Adrenal gland (tissue), 5 donors: ENCODE measurements at regions not wholly inside any gene's neighbourhood (a gene's known extent, or its start where the extent isn't known, plus 50 kb on each side); places are given as distances from the start of the nearest gene placed in this dataset.
"Not testable (repeated sequence)": the region's sequence is repeated elsewhere in the genome, so short reads cannot be mapped to it uniquely, and the experiment has no call there.

Experiments
- POLR2A ChIP-seq, 2 donors: fragments of 450-650 bp; IDR thresholded peaks; one replicate each; pipeline ENCODE4 v1.6.1; 2017; ENCODE audit warnings: antibody characterized with exemption in 2 of 2, mild to moderate bottlenecking in 2 of 2, moderate library complexity in 1 of 2
- TF ChIP-seq, protein P1 (sequence below), 6 experiments: fragments of 450-650 bp in 4 of 6; fragments of 200-600 bp in 2 of 6; sonication (generic) in 1 of 6; IDR thresholded peaks; 1 replicate in 5 of 6; 2 replicates in 1 of 6; pipeline versions ENCODE4 v1.5.1 to v1.8.0; 2016 to 2021; ENCODE audit warnings: antibody characterized with exemption in 6 of 6, mild to moderate bottlenecking in 2 of 6, moderate library complexity in 1 of 6
- donor health status: DM: no; HTN: no; CAD: no.

DNA sequence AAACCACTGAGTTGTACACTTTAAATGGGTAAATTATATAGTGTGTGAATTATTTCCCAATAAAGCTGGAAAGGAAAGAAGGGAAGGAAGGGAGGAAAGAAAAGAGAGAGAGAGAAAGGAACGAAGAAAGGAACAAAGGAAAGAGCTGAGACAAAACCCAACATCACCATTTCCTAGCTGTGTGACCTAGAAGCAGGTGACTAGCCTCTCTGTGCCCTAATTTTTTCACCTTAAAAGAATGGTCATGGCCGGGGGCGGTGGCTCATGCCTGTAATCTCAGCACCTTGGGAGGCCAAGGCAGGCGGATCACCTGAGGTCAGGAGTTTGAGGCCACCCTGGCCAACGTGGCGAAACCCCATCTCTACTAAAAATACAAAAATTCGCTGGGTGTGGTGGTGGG is 155.8 kb downstream of the C16orf95 start:
- TF ChIP-seq, protein P1, sequence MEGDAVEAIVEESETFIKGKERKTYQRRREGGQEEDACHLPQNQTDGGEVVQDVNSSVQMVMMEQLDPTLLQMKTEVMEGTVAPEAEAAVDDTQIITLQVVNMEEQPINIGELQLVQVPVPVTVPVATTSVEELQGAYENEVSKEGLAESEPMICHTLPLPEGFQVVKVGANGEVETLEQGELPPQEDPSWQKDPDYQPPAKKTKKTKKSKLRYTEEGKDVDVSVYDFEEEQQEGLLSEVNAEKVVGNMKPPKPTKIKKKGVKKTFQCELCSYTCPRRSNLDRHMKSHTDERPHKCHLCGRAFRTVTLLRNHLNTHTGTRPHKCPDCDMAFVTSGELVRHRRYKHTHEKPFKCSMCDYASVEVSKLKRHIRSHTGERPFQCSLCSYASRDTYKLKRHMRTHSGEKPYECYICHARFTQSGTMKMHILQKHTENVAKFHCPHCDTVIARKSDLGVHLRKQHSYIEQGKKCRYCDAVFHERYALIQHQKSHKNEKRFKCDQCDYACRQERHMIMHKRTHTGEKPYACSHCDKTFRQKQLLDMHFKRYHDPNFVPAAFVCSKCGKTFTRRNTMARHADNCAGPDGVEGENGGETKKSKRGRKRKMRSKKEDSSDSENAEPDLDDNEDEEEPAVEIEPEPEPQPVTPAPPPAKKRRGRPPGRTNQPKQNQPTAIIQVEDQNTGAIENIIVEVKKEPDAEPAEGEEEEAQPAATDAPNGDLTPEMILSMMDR (IDR thresholded peaks at IDR 0.05): not testable (repeated sequence)
- TF ChIP-seq POLR2A (IDR thresholded peaks at IDR 0.05): not testable (repeated sequence)
